Mesothelial cell of epicardium (in vitro differentiated cells): ENCODE measurements at regions not wholly inside any gene's neighbourhood (a gene's known extent, or its start where the extent isn't known, plus 50 kb on each side); places are given as distances from the start of the nearest gene placed in this dataset.

Experiments
- DNase-seq, 2 experiments: peaks; one replicate each; pipeline ENCODE4 v3.0.0; 2021; ENCODE audit warnings: low spot score in 2 of 2; ENCODE audit not compliant: unreplicated experiment in 2 of 2
- H3K27ac Mint-ChIP-seq: 2 replicates; pipeline ENCODE4 v1.8.0; 2021; ENCODE audit warnings: mixed read lengths
- H3K27me3 Mint-ChIP-seq: 2 replicates; pipeline ENCODE4 v1.8.0; 2021; ENCODE audit warnings: low read depth, mixed read lengths
- H3K36me3 Mint-ChIP-seq: 2 replicates; pipeline ENCODE4 v1.8.0; 2021; ENCODE audit warnings: mixed read lengths
- H3K4me1 Mint-ChIP-seq: 2 replicates; pipeline ENCODE4 v1.8.0; 2021; ENCODE audit warnings: mixed read lengths
- H3K4me3 Mint-ChIP-seq: 2 replicates; pipeline ENCODE4 v1.8.0; 2021; ENCODE audit warnings: mild to moderate bottlenecking, moderate library complexity, mixed read lengths
- H3K9me3 Mint-ChIP-seq: 2 replicates; pipeline ENCODE4 v1.8.0; 2021; ENCODE audit warnings: mixed read lengths
- CTCF ChIP-seq: fragments of 200-600 bp; sonication (generic); IDR thresholded peaks from one replicate; pipeline ENCODE4 v1.5.0; 2021; ENCODE audit warnings: antibody characterized with exemption; ENCODE audit not compliant: unreplicated experiment

GRCh38 chr15:31161951-31162350, 60.4 kb upstream of the TRPM1 start:
- Mint-ChIP-seq H3K4me3 (no peak overlapping the region), H3K9me3 (no peaks in the 10 kb centered on the region), H3K27ac (no peak overlapping the region), H3K36me3 (no peaks in the 10 kb centered on the region), H3K27me3 (no peaks in the 10 kb centered on the region), H3K4me1 (peaks cover 27% of the 10 kb centered on the region)
- no peak for TF ChIP-seq CTCF
- DNase-seq, result no peak

GRCh38 chr15:31162721-31163510, 61.4 kb upstream of the TRPM1 start:
- H3K9me3 Mint-ChIP-seq, result no peaks in the 10 kb centered on the region
- DNase-seq, result no peak
- H3K4me1 Mint-ChIP-seq, result peaks cover 27% of the 10 kb centered on the region
- H3K27me3 Mint-ChIP-seq, result no peaks in the 10 kb centered on the region
- H3K27ac Mint-ChIP-seq, result no peak overlapping the region
- no peak for TF ChIP-seq CTCF
- no peaks in the 10 kb centered on the region for H3K36me3 Mint-ChIP-seq
- no peak overlapping the region for H3K4me3 Mint-ChIP-seq

- Mint-ChIP-seq H3K27me3 (no peaks in the 10 kb centered on the region), H3K4me3 (no peak overlapping the region), H3K4me1 (peaks cover 24% of the 10 kb centered on the region), H3K27ac (no peak overlapping the region), H3K9me3 (no peaks in the 10 kb centered on the region), H3K36me3 (no peaks in the 10 kb centered on the region)
- no peak for DNase-seq
- TF ChIP-seq CTCF, result no peak
Measured at GRCh38 chr15:31163769-31164572, 62.4 kb upstream of the TRPM1 start.

- H3K27ac Mint-ChIP-seq, result no peak overlapping the region
- no peaks in the 10 kb centered on the region for H3K27me3 Mint-ChIP-seq
- no peaks in the 10 kb centered on the region for H3K9me3 Mint-ChIP-seq
- TF ChIP-seq CTCF, result no peak
- no peak overlapping the region for H3K4me3 Mint-ChIP-seq
- DNase-seq, result no peak
- H3K4me1 Mint-ChIP-seq, result peaks cover 20% of the 10 kb centered on the region
- no peaks in the 10 kb centered on the region for H3K36me3 Mint-ChIP-seq
Measured at GRCh38 chr15:31164573-31164912, 63.0 kb upstream of the TRPM1 start.

GRCh38 chr15:31169558-31169957, 68.0 kb upstream of the TRPM1 start:
- TF ChIP-seq CTCF, result no peak
- H3K9me3 Mint-ChIP-seq, result no peaks in the 10 kb centered on the region
- H3K4me1 Mint-ChIP-seq, result no peaks in the 10 kb centered on the region
- no peak overlapping the region for H3K4me3 Mint-ChIP-seq
- no peak overlapping the region for H3K27ac Mint-ChIP-seq
- DNase-seq, result no peak
- no peaks in the 10 kb centered on the region for H3K27me3 Mint-ChIP-seq
- no peaks in the 10 kb centered on the region for H3K36me3 Mint-ChIP-seq
